GM19452 (cell line): ENCODE measurements at regions not wholly inside any gene's neighbourhood (a gene's known extent, or its start where the extent isn't known, plus 50 kb on each side); places are given as distances from the start of the nearest gene placed in this dataset.
"Not testable (repeated sequence)": the region's sequence is repeated elsewhere in the genome, so short reads cannot be mapped to it uniquely, and the experiment has no call there.

Experiments used
- ATAC-seq: cut with Tn5 transposase; IDR thresholded peaks from one replicate; pipeline ENCODE4 v1.9.1; 2021; ENCODE audit not compliant: unreplicated experiment

- ATAC-seq, result no peak
These were observed 219.1 kb downstream of the PHLDA1 start for GRCh38 chr12:75812271-75813018.

- ATAC-seq, result no peak
These were observed 221.8 kb downstream of the PHLDA1 start for GRCh38 chr12:75809746-75810145.

- ATAC-seq, result no peak
These were observed 224.1 kb downstream of the PHLDA1 start for GRCh38 chr12:75807494-75807893.

GRCh38 chr12:75805905-75806304, 225.7 kb downstream of the PHLDA1 start:
- no peak for ATAC-seq

GRCh38 chr12:75805320-75805719, 226.3 kb downstream of the PHLDA1 start:
- ATAC-seq, result no peak

- no peak for ATAC-seq
These were observed 233.2 kb downstream of the PHLDA1 start for GRCh38 chr12:75798136-75798926.

GRCh38 chr12:75795125-75795524, 236.5 kb downstream of the PHLDA1 start:
- no peak for ATAC-seq

- no peak for ATAC-seq
These were observed 238.9 kb downstream of the PHLDA1 start for GRCh38 chr12:75792687-75793086.

GRCh38 chr12:75790219-75790618, 241.4 kb downstream of the PHLDA1 start:
- ATAC-seq, result no peak

GRCh38 chr12:75787146-75787545, 244.4 kb downstream of the PHLDA1 start:
- ATAC-seq, result not testable (repeated sequence)

GRCh38 chr12:75786070-75786469, 245.5 kb downstream of the PHLDA1 start:
- no peak for ATAC-seq

GRCh38 chr12:75784591-75784990, 247.0 kb downstream of the PHLDA1 start:
- ATAC-seq, result no peak

GRCh38 chr12:75783093-75783877, 248.3 kb downstream of the PHLDA1 start:
- ATAC-seq, result no peak

- no peak for ATAC-seq
These were observed 249.5 kb downstream of the PHLDA1 start for GRCh38 chr12:75782069-75782581.

- ATAC-seq, result no peak
These were observed 250.0 kb downstream of the PHLDA1 start for GRCh38 chr12:75781532-75782046.

- no peak for ATAC-seq
These were observed 251.6 kb downstream of the PHLDA1 start for GRCh38 chr12:75779891-75780496.

GRCh38 chr12:75774261-75775052, 257.1 kb downstream of the PHLDA1 start:
- peak; percentile 46 for ATAC-seq

GRCh38 chr12:75773377-75773776, 258.2 kb downstream of the PHLDA1 start:
- no peak for ATAC-seq

- no peak for ATAC-seq
These were observed 259.6 kb upstream of the KRR1 start for GRCh38 chr12:75771023-75771422.

- no peak for ATAC-seq
These were observed 256.5 kb upstream of the KRR1 start for GRCh38 chr12:75767957-75768356.
